NCI-H1930 (cell line): ENCODE measurements at regions not wholly inside any gene's neighbourhood (a gene's known extent, or its start where the extent isn't known, plus 50 kb on each side); places are given as distances from the start of the nearest gene placed in this dataset.

Source experiments
- DNase-seq, 2 experiments: peaks; one replicate each; lab custom pipeline; 2025; lab: John Stamatoyannopoulos, UW

DNA sequence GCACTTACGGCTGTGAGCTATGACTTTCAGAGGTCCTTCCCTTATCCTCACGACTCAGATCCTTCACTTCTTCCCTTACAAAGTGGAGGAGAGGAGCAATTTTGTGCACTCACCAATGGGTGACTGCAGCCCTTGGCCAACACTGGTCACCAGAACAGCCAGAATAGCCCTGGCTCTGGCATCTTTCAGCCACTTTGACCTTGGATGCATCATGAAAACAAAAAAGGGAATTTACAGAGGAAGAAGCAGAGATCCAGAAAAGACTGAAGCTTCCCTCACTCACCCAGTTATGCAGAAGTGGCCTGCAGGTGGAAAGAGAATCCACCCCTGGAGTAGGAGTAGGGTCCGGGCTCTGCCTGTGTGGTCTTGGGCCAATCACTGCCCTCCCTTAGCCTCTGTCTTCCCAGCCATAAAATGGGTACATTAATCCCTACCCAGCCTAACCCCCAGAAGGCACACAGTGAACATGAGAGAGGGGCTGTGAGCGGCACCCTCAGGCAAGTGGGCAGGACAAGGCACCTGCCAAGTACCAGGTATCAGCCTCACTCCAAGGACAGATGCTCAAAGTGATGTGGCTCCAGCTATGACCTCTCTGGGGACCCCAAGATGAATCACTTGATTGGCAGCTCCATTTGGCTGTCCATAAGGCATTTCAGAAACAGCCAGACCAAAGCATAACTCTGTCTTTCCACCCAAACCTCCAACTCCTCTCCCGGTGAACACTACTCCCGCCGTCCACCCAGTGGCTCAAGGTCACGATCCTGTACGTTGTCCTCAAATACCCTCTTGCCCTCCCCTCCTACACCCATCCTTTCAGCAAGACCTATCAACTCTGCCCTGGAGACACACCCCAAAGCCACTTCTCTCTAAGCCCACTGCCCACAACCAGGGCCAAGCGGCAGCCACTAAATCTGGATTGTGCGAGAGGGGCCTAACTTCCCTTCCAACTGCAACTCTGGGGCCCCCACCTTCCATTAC is 129.8 kb upstream of the ZMIZ1 start:
- DNase-seq, result no peak

DNA sequence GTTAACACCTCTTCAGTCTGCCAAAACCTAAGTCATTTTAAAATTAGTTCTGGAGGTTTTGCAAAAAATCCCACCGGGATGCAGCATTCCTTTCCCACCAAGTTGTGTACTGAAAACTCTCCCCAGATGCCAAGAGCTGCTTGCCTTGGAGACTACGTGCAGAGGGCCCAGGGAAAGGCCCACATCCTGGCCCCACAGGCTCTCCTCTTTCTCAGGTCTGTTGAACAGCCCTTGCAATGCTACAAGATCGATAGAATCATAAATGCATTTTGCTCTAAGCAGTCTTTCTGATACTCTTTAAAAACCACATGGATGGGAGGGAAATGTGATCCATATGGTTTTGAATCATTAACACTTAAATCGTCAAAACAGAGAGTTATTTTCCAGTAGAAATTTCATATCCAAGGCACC is 126.7 kb upstream of the ZMIZ1 start:
- DNase-seq, result no peak

DNA sequence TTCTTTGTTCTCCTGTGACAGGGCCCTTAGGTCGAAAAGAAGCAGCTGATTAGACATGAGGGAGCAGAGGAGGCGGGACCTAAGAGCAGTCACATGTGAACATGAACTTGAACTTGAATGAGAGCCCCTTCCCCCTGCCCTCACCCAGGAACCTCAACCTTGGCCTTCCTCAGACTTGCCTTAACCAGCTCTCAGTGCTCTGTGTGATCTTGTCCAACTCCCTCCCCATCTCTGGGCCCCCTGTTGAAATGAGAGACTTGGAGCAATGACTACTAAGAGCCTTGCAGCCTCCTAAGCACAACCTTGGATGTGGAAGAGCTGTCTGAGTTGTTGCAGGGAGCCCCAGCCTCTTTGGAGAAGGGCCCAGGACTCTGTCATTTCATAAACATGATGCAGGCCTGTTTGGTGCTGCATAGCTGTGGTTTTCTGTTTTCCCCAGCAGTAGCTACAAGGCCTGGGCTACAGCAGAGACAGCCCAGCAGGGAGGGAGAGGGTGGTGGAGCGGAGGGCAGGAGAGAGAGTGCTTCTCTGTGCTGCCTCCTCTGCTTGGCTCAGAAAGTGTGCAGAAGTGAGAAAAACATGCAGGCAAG is 123.9 kb upstream of the ZMIZ1 start:
- no peak for DNase-seq

DNA sequence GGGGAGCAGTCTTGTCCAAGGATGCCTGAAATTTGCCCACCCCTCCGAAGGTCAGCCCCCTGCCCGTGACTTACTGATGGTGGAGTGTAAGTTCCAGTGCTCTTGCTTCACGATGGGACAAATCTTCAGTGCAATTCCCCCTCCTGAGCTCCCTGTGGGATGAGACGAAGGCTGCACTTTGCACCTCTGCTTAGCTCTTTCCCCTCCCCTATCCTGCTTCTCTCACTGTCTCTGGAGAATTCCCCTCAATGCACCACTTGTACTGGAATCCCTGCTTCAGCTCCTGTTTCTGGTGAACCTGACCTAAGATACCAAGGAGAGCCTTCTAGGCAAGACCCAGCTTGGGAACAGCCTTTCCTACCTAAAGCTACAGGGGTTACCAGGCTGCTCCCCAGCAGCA is 122.9 kb upstream of the ZMIZ1 start:
- DNase-seq, result no peak

DNA sequence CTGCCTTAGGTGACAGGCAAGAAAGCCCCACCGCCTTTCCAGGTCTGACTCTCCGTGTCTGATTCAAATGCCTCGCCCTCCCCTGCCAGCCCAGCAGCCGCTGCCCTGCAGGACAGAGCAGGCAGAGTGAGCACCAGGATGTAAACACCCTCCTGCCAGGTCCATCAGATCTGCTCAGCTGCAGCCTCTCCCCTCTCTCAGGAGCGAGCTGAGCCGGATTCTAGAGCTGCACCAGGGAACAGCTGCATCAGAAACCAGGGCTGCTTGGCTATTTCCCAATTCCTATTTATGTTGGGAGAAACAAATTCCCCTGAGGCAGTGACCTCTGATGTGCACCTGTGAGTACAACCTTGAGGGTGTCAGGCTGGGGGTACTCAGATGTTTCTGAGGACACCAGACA is 121.5 kb upstream of the ZMIZ1 start:
- DNase-seq, result no peak

DNA sequence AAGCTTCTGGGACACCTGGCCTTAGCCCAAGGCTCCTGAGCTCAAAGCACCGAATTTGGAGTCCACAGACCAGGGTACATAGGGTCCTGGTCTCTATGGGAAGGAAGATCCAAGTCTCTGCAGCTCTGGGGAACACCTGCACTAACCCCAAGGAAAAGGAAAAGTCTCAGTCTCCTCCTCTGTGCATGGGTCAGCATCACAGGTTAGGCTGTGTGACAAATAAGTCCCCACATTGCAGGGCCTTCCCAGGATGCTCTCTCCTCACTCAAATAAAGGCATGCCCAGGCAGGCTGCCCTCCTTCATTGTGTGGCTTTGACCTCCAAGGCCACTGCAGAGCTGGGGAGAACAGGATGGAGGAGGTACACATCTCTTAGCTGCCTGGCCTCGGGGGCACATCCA is 121.0 kb upstream of the ZMIZ1 start:
- no peak for DNase-seq

DNA sequence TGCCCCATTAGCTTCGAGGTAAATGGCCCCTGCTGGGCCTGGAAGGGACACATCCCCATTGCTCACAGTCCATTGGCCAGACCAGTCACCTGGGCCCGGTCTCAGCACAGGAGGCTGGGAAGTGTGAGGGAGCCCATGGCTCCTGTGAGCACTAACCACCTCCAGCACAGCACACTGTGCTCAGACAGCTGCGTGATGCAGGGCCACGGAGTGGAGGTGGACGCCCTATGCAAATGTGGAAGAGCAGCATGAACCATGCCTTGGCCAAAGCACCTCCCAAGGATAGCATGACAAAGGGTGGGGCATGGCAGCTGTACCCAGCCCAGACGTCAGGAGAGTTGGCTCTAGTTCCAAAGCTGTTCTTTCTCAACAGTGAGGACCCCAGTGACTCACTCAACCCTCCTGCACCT is 120.1 kb upstream of the ZMIZ1 start:
- DNase-seq, result no peak

DNA sequence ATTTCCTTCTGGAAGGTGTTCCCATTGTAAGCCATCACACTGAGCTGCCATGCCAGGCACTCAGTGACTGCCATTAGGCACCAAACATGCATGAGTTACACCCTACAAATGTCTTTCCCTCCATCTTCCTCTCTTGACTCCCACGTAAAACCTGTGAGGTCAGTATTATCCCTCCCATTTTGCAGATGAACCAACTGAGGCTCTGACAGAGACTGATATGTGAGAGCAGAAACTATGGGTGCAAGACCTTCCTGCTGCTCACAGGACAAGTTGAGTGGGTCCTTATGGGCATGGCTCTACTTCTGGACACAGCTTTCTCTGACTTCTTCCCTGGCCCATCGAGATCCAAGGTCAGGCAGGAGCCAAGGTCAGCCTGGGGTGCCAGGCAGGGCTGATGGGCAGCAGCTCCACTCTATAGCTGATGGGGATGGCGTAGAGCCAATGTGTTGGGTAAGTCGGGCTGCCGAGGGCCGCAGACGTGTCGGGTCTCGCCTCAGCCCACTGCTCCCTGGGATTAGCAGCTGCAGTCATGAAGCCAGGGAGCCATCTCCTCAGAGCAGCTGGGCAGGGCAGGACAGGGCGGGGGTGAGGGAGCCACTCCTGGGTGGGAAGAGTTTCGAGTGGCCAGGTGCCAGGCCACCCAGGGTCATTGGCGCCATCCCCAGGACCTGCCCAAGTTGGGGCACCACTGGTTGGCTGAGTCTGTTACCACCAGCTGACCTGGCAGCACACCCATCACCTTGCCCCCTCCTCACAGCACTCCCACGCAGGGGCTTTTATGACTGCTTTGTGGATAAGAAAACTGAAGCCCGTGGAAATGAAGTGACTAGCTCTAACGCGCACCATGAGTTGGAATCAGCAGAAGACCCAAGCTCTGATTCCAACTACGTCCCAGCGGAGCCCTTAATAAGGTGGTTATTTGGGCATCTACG is 117.8 kb upstream of the ZMIZ1 start:
- no peak for DNase-seq

DNA sequence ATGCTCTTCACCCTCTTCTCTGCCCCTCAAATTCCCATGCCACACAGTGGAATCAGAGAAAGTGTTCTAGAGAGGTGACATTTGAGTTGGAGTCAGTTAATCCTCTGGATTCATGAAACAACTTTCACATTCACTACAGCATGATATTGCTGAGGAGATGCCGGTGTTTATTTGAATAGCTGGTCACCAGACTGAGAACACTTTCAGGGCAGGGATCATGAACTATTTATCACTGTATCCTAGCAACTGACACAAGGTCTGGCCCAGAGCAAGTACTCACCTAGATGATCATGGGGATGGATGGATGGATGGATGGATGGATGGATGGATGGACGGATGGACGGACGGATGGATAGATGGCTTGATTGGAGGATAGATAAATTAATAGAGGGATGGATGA is 116.7 kb upstream of the ZMIZ1 start:
- no peak for DNase-seq

DNA sequence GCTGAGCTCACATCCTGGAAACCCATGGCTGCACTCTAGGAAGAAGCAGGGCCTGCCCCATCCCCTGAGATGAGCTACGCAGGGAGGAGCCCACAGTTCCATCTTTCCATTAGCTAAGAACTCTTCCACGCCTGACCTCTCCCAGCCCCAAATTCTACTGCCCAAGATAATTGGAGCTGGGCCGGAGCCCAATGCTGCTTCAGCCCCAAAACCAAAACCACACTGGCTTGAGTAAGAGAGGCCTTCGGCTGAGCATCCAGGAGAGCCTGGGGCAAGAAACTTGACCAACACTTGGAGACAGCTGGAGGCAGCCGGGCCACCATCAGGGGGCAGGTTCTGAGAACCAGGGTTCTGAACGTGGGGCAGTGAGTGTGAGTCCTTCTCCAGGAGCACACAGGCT is 116.1 kb upstream of the ZMIZ1 start:
- no peak for DNase-seq

DNA sequence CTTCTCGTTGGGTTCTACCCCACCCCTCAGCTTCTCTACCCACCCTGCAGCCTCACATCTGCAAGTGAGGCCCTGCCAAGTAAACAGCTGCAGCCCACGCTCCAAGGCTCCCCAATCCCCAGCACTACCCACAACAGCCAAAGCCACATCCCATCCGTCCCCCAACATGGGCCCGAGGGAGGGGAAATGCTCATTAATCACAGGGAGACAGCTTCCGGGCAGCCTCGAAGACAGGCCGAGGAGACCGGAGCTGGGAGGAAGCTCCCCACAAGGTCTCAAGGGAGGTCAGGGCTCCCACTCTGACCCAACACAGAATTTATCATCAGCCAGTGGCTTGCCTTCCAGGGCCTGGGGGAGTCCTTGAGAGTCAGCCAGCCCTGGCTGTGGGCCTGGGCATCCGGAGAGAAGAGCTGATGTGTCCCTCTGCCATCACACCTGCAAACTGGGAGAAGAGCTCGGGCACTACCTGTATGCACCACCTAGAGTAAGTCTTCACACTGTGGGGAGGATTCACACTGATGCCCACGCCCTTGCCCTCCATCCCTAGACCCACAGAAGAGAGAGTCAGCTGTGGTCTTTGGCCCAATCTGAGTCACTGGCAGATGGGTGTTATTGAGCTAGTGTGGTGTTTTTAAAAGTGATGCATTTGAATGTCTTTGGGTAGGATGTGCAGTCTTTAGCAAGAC is 115.5 kb upstream of the ZMIZ1 start:
- DNase-seq, result no peak

DNA sequence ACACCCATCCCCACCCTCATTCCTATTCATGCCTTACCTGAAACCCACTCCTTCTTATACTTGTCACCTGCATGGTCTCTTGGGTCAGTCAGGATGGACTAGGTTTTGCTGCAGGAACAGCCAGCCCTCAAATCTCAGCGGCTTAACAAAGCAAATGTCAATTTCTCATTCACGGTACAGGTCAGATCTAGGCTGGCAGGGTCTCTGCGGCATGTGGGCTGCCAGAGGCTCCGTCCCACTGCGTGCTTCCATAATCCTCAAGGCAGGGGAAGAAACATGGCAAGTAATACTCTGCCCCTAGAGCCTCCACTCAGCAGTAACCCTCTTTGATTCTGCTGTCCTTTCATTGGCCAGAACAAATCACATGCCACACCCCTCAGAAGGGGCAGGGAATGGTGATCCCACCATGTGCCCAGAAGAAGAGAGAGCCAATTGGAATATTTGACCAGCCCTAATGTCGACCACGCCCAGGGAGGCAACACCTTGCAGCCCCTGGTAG is 114.9 kb upstream of the ZMIZ1 start:
- DNase-seq, result no peak

DNA sequence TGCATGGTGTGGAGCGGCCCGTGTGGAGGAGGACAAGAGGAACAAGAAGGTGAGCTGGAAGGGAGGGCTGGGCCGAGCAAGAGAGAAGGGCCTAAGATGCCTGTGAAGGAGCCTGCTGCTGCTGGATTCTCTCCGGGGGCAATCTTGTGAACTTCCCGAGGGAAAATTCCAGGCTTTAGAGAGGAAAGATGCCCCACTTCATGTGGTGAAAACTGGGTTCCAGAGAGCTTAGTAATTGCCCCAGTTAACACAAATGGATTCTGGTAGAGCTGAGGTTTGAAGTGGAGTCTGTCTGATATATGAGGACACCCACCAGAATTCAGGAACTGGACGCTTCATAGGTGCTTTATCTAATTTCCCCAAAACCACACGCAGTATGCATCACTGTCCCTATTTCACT is 114.1 kb upstream of the ZMIZ1 start:
- DNase-seq, result no peak

DNA sequence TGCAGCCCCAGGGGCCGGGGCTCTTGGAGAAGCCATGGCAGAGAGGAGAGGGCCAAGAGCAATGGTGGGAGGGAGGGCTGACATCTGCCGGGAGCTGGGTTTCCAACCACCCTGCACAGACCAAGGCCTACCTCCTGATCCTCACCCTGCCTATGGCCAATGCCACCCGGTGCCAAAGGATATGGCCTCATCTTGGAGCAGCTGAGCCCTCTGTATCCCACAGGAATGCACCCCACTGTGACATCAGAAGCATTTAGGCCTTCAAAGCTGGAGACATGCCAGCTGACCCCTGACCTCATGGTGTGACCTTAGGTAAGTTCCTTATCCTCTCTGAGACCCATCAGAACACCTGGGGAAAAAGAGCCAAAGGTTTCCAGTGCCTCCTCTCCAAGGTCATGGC is 113.6 kb upstream of the ZMIZ1 start:
- no peak for DNase-seq

DNA sequence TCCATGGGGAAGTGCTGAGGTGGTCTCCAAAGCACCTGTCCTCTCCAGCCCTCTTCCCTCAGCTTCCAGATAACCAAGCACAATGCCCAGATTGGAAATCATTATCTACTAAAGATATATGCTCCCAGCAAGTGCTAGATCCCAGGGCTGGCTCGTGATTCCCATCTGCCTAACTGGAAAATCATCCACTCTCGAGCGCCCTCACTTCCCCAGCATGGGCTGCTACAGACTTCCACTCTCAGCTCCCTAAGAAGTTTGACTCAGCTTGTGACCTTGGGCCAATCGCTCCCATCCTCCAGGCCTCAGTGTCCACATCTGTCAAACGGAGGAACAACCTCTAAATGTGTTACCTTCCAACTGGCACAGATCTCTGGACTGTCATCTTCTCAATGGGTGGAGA is 112.4 kb upstream of the ZMIZ1 start:
- no peak for DNase-seq

DNA sequence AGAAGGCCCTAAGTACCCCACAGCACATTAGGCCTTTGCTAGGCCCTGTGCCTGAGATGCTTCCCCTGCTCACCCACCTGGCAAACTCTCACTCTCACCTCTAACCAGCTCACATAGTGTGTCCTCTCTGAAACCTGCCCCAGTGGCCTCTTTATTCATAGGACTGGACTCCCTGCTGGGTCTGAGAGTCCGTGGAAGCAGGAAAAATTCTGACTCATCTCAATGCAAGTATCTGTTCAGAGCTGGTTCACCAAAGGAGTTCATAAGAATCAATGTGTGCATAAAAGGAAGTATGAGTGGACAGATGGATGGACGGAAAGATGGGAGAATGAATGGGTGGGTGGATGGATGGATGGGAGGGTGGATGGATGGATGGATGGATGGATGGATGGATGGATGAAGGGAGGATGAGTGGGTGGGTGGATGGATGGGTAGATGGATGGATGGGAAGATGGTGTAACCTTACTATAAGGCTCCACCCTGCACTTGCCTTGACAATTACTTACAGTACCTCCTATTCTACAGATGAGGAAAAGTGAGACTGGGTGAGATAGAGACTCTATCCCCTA is 111.2 kb upstream of the ZMIZ1 start:
- DNase-seq, result no peak

DNA sequence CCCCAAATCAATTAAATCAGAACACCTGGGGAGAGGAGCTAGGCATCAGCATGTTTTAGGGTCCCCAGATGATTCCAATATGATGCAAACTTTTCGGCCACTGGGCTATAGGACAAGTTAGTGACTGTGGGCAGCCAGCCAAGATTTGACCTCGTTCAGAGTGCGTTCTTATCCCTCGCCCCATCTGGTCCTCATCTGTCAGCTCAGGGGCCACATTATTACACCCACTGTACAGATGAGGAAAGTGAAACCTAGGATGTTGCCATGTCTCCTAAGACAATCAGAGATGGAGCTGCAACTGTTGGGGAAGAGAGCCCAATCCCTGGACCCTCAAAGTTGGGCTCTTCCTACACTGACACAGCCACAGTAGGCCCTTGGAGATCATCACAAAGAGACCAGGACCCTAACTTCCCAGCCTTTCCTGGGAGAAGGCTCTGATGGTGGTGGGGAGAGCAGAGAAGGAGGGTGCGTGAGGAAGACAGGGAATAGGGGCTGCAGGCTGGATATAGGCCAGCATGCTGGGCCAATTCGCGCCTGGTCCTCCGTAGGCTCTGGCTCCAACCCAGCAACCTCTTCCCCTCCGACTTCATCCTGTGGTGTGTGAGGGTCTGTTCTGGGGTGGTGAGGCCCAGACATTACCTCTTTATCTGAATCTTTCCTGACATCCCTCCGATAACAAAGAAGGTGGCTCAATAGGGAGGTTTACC is 109.4 kb upstream of the ZMIZ1 start:
- no peak for DNase-seq

DNA sequence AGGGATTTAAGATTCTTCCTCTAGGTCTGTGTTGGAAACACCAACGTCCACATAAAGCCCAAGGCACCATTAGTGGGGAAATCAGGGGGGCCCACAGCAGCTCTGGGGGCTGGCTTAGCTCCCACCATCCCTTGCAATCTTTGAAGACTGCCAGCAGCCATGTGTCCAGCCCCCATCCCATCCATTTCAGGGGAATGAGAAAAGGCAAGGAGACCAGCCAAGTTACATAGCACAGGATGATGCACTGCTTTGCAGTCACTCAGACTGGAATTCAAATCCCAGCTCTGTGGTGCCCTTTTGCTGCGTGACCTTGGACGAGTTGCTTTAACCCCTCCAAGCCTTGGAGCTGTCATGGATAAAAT is 108.9 kb upstream of the ZMIZ1 start:
- no peak for DNase-seq

DNA sequence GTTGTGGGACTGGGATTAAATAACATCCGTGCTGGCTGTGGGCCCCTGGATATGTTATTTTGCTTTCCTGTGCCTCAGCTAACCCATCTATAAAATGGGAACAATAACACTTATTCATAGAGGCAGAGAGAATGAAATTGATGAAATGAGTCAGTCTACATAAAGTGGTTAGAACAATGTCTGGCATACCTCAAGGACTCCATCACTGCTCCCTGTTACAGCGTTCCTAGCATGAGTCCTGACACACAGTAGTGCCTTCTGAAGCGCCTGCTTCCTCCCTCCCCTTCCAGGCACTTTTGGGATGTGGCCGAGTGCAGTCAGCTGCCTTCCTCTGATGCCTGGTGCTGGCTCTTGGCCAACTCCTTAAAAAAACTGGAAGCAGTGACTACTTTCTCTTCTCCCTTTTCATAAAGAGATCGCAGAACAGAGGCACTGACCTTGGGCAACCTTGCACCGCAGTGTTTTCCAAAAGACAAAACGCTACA is 108.4 kb upstream of the ZMIZ1 start:
- DNase-seq, result no peak

DNA sequence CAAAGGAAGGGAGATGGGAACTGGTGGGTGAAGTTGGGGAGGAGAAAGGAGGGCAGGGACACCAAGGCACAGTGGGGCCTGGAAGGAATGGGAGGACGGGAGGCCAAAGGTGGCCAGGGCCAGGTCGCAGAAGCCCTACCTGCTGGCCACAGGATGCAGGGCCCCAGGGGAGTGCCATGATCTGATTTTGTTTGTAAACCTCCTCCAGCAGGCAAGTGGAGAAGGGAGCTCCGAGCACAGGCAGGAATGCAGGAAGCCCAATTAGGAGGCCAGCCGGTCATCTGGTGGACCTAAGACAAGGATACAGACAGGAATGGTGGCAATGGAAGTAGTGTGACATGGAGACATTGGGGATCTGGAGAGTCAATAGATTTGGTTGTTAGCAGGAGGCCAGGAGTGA is 107.0 kb upstream of the ZMIZ1 start:
- DNase-seq, result no peak
